Karpas-422 (cell line): ENCODE measurements at regions not wholly inside any gene's neighbourhood (a gene's known extent, or its start where the extent isn't known, plus 50 kb on each side); places are given as distances from the start of the nearest gene placed in this dataset.
A peak's percentile ranks its signal among the peaks of the same experiment; 100 is the strongest.

Experiments used
- DNase-seq: peaks from one replicate; pipeline ENCODE4 v3.0.0-alpha.2; 2015
- H2AFZ ChIP-seq: fragments of 200-600 bp; sonication (generic); 2 replicates; pipeline ENCODE4 v1.6.1; 2014; ENCODE audit warnings: antibody characterized with exemption, low read length, mixed read lengths
- H3K27ac ChIP-seq: fragments of 200-600 bp; sonication (generic); 2 replicates; pipeline ENCODE4 v1.5.1; 2014; ENCODE audit warnings: mild to moderate bottlenecking, low read length, moderate library complexity
- H3K27me3 ChIP-seq: fragments of 200-600 bp; sonication (generic); 2 replicates; pipeline ENCODE4 v1.6.1; 2014; ENCODE audit warnings: low read length, mixed read lengths
- H3K36me3 ChIP-seq: fragments of 200-600 bp; sonication (generic); 2 replicates; pipeline ENCODE4 v1.6.1; 2014; ENCODE audit warnings: low read length, mixed read lengths; ENCODE audit not compliant: insufficient read depth
- H3K4me1 ChIP-seq: fragments of 200-600 bp; sonication (generic); 2 replicates; pipeline ENCODE4 v1.6.1; 2014; ENCODE audit warnings: mild to moderate bottlenecking, low read length, mixed read lengths
- H3K4me2 ChIP-seq: fragments of 200-600 bp; sonication (generic); 2 replicates; pipeline ENCODE4 v1.6.1; 2014; ENCODE audit warnings: low read length, low read depth, mild to moderate bottlenecking; ENCODE audit not compliant: poor library complexity, severe bottlenecking
- H3K4me3 ChIP-seq: fragments of 200-600 bp; sonication (generic); 2 replicates; pipeline ENCODE4 v1.5.1; 2014; ENCODE audit warnings: mild to moderate bottlenecking, antibody characterized with exemption, low read length, mixed read lengths
- H3K79me2 ChIP-seq: fragments of 200-600 bp; sonication (generic); 2 replicates; pipeline ENCODE4 v1.6.1; 2014; ENCODE audit warnings: mild to moderate bottlenecking, low read length, mixed read lengths
- H3K9ac ChIP-seq: fragments of 200-600 bp; sonication (generic); 2 replicates; pipeline ENCODE4 v1.6.0; 2014; ENCODE audit warnings: low read length
- H3K9me2 ChIP-seq: fragments of 200-600 bp; sonication (generic), shearing (Covaris generic); replicated peaks from 2 replicates; pipeline ENCODE4 v1.6.0; 2014; ENCODE audit warnings: mild to moderate bottlenecking, low read length, moderate library complexity; ENCODE audit not compliant: insufficient read depth
- H3K9me3 ChIP-seq: fragments of 300-700, 200-600 bp; sonication (generic); 2 replicates; pipeline ENCODE4 v1.6.1; 2014; ENCODE audit warnings: low read length, mixed read lengths
- H4K20me1 ChIP-seq: fragments of 200-600 bp; sonication (generic); 2 replicates; pipeline ENCODE4 v1.6.1; 2014; ENCODE audit warnings: mild to moderate bottlenecking, antibody characterized with exemption, low read length, low read depth; ENCODE audit not compliant: insufficient read depth

DNA sequence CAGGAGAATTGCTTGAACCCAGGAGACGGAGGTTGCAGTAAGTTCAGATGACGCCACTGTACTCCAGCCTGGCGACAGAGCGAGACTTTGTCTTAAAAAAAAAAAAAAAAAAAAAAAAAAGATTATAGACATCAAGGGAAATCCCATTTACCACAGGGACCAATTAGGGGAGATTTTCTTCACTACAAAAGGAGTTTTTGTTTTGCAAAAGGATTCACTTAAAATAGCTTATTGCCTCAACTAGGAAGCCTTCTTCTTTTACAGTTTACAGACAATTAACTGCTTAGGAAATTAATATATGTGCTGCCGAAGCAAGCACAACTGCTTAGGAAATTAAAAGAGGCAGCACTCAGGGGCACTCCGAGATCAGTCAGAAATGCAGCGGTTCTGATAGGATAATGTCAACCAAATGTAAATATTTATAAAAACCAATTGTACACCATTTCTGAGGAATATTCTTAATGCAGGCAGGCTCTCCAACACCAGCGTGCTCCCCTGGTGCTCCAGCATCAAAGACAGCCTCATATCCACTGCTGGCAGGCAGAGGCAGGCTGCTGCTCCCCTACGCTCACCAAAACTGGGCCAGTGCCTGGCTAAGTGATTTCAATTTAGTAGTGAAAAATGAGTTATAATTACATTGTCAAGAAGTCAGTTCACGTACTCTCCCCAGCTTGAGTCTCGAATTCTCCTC lies 107.9 kb upstream of the RAB4A start:
- Histone ChIP-seq H3K4me3 (no peak overlapping the region), H3K79me2 (no peaks in the 10 kb centered on the region), H3K9ac (no peak overlapping the region), H4K20me1 (no peaks in the 10 kb centered on the region), H3K9me2 (no peaks in the 10 kb centered on the region), H3K4me1 (no peaks in the 10 kb centered on the region), H3K9me3 (no peaks in the 10 kb centered on the region), H3K27me3 (no peaks in the 10 kb centered on the region), H2AFZ (no peak overlapping the region), H3K4me2 (no peak overlapping the region), H3K27ac (no peak overlapping the region), H3K36me3 (no peaks in the 10 kb centered on the region)
- DNase-seq: no peak

DNA sequence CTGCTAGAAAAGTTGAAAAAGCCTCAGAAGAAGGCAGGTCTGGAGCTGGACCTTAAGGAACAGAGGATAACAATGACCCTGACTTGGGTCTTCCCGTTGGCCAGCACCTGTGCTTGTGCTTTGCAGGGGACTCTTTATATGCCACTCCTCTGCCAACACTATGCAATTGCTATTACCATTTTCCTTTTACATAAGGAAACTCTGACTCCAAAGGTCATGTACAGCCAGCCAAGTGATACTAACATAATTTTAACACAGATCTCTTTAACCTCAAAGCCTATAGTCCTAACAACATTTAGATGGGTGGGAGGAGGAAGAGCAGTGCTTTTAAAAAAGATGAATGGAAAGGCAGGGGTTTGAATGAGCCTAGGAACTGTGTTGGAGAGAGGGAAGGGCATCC lies 106.6 kb upstream of the RAB4A start:
- no peak overlapping the region for H3K4me2 ChIP-seq
- no peak overlapping the region for H2AFZ ChIP-seq
- no peaks in the 10 kb centered on the region for H3K36me3 ChIP-seq
- no peak for DNase-seq
- H4K20me1 ChIP-seq: no peaks in the 10 kb centered on the region
- H3K9me3 ChIP-seq: no peaks in the 10 kb centered on the region
- no peaks in the 10 kb centered on the region for H3K9me2 ChIP-seq
- H3K27ac ChIP-seq: no peak overlapping the region
- H3K79me2 ChIP-seq: no peaks in the 10 kb centered on the region
- no peak overlapping the region for H3K4me3 ChIP-seq
- no peaks in the 10 kb centered on the region for H3K4me1 ChIP-seq
- H3K27me3 ChIP-seq: no peaks in the 10 kb centered on the region
- no peak overlapping the region for H3K9ac ChIP-seq

DNA sequence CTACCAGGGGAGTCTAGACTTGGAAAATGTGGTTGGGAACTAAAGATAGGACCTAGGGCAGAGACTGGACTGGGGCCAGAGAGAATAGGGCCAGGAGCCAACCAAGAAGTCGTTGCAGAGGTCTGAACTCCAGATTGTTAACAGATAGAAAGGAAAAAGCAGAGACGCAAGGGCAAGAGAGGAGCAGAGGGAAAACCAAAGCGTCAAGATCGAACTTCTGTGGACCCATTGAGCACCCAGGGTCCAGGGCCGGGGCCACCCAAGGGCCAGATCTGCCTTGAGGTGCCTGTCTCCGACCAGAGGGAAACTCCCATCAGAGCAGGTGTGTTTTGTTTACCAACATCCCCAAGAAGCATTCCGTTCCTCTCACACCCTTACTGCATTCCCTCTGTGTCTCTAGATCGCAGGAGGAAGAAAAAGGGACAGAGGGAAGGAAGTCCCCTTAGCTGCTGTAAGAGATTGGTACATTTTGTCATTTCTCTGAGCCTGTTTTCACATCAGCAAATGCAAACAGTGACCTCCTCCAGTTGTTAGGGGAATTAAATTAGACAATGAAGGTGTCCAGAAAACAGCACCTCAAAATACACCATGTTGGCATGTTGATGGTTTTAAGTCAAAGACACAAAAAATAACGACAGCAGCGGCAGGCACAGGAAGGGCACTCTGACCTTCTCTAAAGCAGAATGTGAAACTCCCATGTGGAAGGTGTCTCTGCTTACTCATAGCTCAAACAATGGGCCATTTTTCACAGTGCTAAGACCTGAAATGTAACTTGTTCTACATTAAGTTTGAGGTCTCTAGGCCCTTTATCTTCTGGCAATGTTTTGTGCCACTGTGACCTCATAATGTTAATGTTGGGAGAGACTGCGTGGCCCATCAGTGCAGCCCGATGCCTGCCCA lies 105.8 kb upstream of the RAB4A start:
- Histone ChIP-seq H3K4me2 (no peak overlapping the region), H4K20me1 (no peaks in the 10 kb centered on the region), H3K9me2 (no peaks in the 10 kb centered on the region), H3K4me3 (no peak overlapping the region), H3K9ac (no peak overlapping the region), H3K79me2 (no peaks in the 10 kb centered on the region), H3K9me3 (no peaks in the 10 kb centered on the region), H3K27me3 (no peaks in the 10 kb centered on the region), H3K4me1 (no peaks in the 10 kb centered on the region), H3K36me3 (no peaks in the 10 kb centered on the region), H3K27ac (no peak overlapping the region), H2AFZ (no peak overlapping the region)
- DNase-seq: no peak

DNA sequence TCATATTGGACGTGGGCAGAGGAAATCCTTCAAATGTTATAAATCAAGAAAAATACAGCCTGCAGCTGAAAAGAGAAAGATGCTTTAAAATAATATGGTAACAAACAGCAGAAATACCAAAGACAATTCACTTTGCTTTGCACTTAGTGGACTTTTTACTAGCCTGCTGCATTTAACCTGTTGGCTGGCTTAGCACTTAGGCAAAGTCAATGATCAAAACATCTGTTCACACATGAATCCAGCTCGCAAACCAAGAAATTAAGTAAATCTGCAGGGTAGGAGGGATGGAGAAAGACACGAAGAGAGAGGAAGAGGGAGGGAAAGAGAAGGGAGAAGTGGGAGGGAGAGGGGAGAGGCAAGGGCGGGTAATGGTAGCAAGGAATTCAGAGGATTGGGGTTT lies 103.6 kb upstream of the RAB4A start:
- Histone ChIP-seq H2AFZ (no peak overlapping the region), H3K27ac (no peak overlapping the region), H3K4me1 (no peaks in the 10 kb centered on the region), H3K9me2 (no peaks in the 10 kb centered on the region), H3K27me3 (no peaks in the 10 kb centered on the region), H3K4me2 (no peak overlapping the region), H3K4me3 (no peak overlapping the region), H3K9ac (no peak overlapping the region), H3K9me3 (no peaks in the 10 kb centered on the region), H4K20me1 (no peaks in the 10 kb centered on the region), H3K36me3 (no peaks in the 10 kb centered on the region), H3K79me2 (no peaks in the 10 kb centered on the region)
- DNase-seq: no peak

DNA sequence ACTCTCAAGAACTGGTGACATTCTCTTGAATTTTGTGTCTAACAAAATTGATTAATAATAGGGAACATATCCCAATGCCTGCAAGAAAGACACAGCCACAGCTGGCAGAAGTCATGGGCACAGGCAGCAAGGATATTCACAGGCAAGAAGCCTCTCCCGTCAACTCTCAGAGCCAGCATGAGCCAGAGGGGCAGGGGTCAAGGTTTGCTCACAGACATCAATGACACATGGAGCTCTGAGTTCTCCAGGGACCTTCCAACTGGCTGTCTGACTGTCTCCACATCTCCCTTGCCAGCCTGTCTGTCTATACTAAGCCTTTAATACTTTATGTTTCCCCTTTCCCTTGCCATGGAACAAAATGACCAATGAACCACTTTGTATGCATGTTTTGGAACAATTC lies 101.5 kb upstream of the RAB4A start:
- no peaks in the 10 kb centered on the region for H3K4me1 ChIP-seq
- H3K9me2 ChIP-seq: no peaks in the 10 kb centered on the region
- H4K20me1 ChIP-seq: no peaks in the 10 kb centered on the region
- no peaks in the 10 kb centered on the region for H3K36me3 ChIP-seq
- DNase-seq: peak; percentile 21
- no peak overlapping the region for H3K9ac ChIP-seq
- no peak overlapping the region for H3K27ac ChIP-seq
- no peaks in the 10 kb centered on the region for H3K27me3 ChIP-seq
- H3K79me2 ChIP-seq: no peaks in the 10 kb centered on the region
- no peak overlapping the region for H2AFZ ChIP-seq
- no peak overlapping the region for H3K4me3 ChIP-seq
- H3K4me2 ChIP-seq: no peak overlapping the region
- no peaks in the 10 kb centered on the region for H3K9me3 ChIP-seq

DNA sequence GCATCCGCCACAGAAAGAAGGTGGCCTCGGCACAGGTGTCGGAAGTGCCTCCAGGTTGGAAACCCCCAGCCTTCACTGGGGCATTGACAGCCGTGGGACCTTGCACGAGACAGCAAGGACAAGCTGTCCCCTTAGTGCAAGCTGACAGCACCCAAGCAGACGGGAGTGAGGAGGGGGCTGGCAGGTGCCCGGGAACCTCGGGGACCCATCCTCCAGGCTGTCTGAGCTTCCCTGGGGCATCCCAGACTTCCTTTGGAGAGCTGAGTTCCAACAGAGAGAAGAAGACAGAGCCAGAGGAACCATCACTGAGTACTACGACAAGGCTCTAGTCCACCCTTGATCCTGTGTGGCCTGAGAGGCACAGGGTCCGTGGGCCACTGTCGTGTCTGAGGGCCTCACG lies 100.6 kb upstream of the RAB4A start:
- no peaks in the 10 kb centered on the region for H3K9me3 ChIP-seq
- no peaks in the 10 kb centered on the region for H3K4me1 ChIP-seq
- H3K9me2 ChIP-seq: no peaks in the 10 kb centered on the region
- H3K4me3 ChIP-seq: no peak overlapping the region
- no peaks in the 10 kb centered on the region for H3K36me3 ChIP-seq
- no peaks in the 10 kb centered on the region for H4K20me1 ChIP-seq
- H3K27ac ChIP-seq: no peak overlapping the region
- H3K4me2 ChIP-seq: no peak overlapping the region
- no peak overlapping the region for H3K9ac ChIP-seq
- H3K79me2 ChIP-seq: no peaks in the 10 kb centered on the region
- H3K27me3 ChIP-seq: no peaks in the 10 kb centered on the region
- H2AFZ ChIP-seq: no peak overlapping the region
- no peak for DNase-seq

DNA sequence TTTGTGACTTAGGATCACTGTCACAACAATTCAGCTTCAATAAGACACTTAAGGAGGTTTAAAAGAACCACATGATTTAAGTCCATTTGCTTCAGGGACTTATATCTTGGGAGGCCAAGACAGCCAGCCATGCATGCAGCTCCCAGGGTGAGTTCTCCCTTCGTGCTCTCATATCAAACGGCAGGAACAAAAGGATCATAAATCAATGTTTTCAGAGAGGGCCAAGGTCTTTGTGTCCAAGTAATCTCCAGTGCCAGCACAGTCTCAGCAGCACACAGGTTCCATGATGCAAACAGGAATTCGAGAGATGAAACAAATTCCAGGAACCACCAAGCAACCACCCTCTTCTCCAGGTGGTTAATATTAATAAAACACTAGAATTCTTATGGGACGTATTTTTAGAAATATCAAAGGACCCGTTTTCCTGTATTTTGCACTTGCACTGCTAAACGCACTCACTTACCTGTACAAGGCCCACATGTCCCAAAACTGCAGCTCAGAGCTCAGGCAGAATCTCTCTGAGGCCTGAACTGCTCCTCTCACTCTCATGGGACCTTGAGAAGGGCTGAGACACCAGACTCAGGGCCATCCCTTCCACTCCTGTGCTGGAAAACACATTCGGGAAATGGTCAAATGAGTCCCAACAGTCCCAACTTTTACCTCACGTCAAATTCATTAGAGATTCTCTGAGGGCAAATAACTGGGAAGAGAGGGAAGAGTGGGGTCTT lies 100.0 kb upstream of the RAB4A start:
- Histone ChIP-seq H3K27me3 (no peaks in the 10 kb centered on the region), H3K79me2 (no peaks in the 10 kb centered on the region), H3K4me3 (no peak overlapping the region), H3K4me1 (no peaks in the 10 kb centered on the region), H3K4me2 (no peak overlapping the region), H2AFZ (no peak overlapping the region), H3K9me3 (no peaks in the 10 kb centered on the region), H4K20me1 (no peaks in the 10 kb centered on the region), H3K27ac (no peak overlapping the region), H3K9ac (no peak overlapping the region), H3K36me3 (no peaks in the 10 kb centered on the region), H3K9me2 (no peaks in the 10 kb centered on the region)
- peak; percentile 29 for DNase-seq

DNA sequence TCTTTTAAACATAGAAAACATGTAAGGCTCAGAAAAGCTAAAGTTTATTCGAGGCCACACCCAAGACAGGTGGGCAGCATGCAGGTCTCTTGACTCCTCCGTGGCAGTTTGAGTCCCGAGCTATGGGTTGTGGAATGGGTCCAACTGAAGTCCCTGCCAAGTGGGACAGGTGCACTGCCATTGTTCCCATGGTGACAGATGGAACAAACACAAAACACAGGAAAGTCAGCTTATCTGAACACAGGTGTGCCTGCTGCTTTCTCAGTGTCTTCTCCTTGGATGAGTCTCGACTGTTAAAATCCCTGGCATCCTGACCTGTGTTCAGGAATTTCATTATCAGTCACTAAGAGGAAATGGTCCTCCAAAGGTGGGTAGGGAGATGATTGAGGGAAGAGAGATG lies 99.0 kb upstream of the RAB4A start:
- H3K79me2 ChIP-seq: no peaks in the 10 kb centered on the region
- no peaks in the 10 kb centered on the region for H3K9me2 ChIP-seq
- no peak overlapping the region for H3K4me3 ChIP-seq
- H3K36me3 ChIP-seq: no peaks in the 10 kb centered on the region
- no peak overlapping the region for H2AFZ ChIP-seq
- no peak for DNase-seq
- H3K9me3 ChIP-seq: no peaks in the 10 kb centered on the region
- no peak overlapping the region for H3K4me2 ChIP-seq
- H3K9ac ChIP-seq: no peak overlapping the region
- H3K27me3 ChIP-seq: no peaks in the 10 kb centered on the region
- no peak overlapping the region for H3K27ac ChIP-seq
- H3K4me1 ChIP-seq: no peaks in the 10 kb centered on the region
- H4K20me1 ChIP-seq: no peaks in the 10 kb centered on the region
